HG03066 (cell line): ENCODE measurements at regions not wholly inside any gene's neighbourhood (a gene's known extent, or its start where the extent isn't known, plus 50 kb on each side); places are given as distances from the start of the nearest gene placed in this dataset.

Source experiments
- ATAC-seq: cut with Tn5 transposase; IDR thresholded peaks from one replicate; pipeline ENCODE4 v1.9.1; 2021; ENCODE audit warnings: low read depth; ENCODE audit not compliant: unreplicated experiment

GRCh38 chr13:75061909-75062308 lies 420.1 kb downstream of the TBC1D4 start:
- no peak for ATAC-seq

DNA sequence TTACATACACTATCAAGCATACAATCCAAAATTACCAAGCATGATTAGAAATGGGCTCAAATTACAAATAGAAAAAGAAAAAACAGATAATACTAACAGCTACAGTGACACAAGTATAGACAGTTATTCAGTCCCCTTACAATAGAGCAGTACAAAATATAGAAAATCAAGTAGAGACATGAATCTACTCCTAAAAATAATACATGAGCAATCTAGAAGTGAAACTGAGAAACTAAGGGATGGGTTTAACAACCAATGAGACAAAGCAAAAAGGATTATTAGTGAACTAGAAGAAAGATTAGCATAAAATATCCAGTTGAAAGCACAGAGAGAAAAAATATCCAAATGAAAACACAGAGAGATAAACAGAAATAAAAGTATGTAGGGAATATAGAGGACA lies 426.7 kb downstream of the TBC1D4 start:
- ATAC-seq, result no peak

DNA sequence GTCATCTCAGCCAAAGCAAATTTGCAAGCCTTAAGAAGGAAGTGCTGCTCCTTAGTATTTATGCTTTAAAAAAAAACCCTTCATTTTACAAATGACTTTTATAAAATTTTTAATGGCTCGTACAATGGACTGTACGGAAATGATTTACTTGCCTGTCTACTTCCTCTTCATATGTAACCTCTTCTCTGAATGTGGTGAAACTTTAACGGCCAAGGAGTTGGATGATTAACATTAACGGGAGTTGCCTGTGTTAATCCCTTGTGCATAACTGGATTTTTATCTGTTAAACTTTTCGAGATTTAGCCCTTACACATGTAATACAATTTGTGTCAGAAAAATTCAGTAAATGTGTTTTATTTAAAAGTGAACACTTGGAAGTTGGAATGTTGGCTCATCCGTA lies 429.4 kb downstream of the TBC1D4 start:
- no peak for ATAC-seq

DNA sequence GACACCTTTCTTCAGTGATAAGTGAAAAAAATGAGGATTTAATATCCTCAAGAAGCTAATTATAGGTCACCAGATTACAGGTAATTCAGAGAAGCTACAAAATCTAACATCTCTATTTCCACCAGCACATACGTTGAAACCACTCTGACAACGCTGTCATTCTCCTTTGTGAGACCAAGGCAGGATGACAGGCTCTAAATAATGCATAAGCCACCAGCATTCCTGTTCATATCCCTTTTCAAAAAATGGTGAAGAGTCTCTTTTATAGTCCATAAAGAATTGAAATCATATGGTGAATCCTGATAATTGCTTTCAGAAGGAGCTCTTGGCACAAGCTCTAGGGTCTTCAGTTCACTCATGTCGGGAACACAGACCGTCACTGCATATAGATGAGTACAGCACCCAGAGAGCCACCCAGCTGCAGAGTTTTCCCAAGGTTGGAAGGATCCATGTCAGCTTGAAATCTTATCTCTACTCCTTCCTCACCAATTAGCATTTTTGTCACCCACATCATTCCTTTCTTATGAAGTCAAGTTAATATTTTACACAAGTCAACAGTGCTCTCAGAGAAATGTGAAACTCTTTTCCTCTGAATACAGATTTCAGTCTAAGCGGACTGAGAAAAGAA lies 431.4 kb downstream of the TBC1D4 start:
- no peak for ATAC-seq

GRCh38 chr13:75049735-75050335 lies 432.1 kb downstream of the TBC1D4 start:
- no peak for ATAC-seq

DNA sequence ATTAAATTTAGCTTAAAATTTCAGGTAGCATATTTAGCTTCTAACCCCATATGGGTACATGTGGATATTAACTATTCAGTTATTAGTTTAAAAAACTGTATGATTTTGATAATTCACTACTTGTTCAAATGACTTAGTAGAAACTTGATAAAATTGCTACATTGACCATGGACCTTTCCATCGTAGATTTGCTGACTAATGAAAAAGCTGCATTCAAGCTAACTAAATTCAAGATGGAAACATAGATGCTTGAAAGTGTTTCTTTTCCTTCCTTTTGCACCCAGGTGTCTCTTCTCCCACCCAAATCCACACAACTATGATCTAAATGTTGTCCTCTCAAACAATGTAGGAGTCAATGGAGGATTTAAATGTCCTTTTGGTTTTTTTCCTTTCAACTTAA lies 439.2 kb downstream of the TBC1D4 start:
- no peak for ATAC-seq

DNA sequence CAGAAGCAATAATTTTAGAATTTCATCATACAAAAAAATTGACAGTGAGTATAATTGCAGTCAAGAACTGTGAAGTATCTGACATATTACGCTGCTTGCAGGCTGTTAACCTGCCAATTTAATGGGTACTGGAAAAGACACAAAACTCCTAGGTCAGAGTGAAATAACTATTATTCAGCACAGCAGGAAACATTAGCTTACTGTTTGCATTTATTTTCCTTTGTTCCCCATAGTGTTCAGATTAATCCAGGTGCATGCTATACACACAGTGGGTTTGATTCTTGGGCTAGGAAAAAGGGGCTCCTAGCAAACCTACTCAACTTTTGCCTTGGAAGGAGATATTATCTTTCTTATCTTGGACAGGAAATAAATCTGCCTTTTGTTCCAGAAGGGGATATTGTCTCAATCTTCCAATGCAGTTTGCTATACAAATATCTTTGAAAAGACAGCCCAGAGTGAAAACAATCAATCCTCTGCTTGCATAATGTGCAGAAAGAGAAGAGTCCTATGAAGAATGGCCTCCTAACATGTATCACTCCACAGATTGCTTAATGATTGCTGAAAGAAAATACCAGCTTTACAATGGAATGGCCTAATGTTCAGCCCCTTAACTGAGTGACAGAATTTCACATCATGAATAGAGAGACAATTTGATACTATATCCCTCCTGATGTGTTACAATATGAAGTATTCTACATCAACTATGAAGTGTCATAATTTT lies 443.4 kb downstream of the TBC1D4 start:
- ATAC-seq, result no peak

DNA sequence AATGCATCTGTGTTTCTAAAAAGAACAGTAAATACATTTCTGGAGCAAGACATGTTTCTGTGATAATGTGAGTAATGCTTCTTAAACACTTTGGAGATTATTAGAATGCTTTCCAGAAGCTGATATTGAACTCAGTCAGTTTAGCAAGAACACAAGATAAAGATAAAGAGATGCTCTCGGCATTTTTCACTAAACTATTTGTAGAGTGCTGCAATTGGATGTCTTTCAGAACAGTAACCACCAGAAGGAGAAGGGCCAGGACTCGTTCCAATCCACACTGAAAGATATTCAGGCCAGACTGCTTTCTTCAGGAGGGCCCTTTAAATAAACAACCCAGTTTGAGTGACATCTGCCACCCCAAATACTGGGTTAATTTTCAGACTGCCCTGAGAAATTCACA lies 456.0 kb downstream of the TBC1D4 start:
- ATAC-seq, result no peak

DNA sequence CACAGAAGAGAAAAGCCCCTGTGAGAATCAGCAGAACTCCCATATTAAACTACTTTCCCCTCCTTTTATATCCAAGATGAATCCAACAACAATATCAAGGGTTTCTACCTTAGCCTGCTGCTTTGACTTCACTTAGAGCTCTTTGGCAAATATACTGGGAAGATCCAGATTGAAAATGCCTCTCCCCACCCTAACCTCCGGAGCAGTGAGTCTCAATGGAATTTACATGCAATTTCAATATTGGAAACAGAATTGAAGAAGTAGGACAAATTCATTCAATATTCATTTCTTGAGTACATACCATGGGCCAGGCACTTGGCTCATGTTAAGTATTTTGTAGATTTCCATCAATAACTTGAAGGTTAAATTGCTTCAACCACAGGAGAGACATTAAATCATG lies 457.4 kb downstream of the TBC1D4 start:
- no peak for ATAC-seq

DNA sequence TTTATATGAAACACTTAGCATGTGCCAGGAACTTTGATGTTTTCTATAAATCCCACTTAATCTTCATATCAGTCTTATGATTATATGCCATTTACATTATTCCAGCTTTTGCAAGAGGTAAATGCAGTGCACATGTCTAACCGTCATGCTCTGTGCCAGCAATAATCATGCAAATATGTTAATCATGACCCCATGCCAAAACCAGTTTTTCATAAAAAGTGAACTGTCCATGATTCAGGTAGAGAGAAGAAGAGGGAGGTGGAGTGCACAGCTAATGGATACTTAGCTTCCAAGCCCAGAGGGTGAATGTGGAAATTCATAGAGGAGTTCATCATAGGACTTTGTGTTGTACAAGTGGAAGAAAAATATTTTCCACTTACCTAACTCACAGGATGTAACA lies 458.4 kb downstream of the TBC1D4 start:
- no peak for ATAC-seq

- no peak for ATAC-seq
Observed at GRCh38 chr13:75021151-75021550, 460.8 kb downstream of the TBC1D4 start.

- ATAC-seq, result no peak
Observed at GRCh38 chr13:75016225-75016624, 465.7 kb downstream of the TBC1D4 start.

DNA sequence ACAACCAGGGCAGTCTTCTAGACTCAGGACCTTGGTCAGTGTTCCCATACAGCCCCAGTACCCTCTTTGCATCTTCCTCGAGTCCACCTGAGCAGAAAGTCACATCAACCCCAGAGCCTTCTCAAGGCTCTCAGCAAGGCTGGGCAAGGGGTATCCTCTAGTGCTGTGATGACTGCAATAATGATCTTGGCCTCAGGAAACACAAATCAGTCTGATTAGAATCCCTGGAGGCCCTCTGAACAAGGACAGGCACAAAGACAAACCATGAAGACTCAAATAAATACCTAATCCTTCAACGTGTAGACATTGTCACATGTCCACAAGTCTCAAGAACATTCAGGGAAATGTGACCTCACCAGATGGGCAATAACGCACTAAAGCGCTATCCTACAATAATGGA lies 468.2 kb downstream of the TBC1D4 start:
- no peak for ATAC-seq

- ATAC-seq, result no peak
Observed at GRCh38 chr13:75010941-75011340, 471.0 kb downstream of the TBC1D4 start.

DNA sequence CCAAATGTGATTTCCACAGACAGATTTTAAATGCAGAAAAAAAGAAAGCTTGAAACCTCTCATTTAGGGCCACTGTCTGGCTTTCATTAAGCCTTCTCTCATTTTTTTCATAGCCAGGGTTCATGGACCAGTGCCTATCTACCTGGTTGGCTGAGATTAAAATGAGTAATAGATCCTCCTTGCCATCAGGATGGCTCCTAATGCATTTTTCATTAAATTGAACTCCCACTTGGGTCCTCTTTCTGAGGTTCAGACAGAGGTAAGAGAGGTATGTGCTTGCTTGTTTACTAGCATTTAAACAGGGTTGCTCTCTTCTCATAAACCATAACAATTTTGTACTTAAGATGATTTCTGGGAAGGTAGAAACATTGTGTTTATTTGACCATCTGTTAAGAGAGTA lies 473.0 kb downstream of the TBC1D4 start:
- no peak for ATAC-seq

DNA sequence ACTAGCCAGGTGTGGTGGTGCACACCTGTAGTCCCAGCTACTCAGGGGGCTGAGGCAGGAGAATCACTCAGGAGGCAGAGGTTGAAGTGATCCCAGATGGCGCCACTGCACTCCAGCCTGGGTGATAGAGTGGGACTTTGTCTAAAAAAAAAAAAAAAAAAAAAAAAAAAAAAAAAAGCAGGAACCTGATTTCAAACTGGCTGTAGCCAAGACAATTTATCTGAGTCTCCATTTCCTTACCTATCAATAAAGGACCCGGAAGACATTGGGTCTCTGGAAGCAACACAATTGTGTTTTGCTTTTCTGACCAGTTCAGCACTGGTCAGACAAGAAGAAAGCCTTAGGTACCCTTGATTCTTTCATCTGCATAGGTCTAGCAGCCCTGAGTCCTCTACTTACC lies 491.0 kb downstream of the TBC1D4 start:
- ATAC-seq, result no peak

DNA sequence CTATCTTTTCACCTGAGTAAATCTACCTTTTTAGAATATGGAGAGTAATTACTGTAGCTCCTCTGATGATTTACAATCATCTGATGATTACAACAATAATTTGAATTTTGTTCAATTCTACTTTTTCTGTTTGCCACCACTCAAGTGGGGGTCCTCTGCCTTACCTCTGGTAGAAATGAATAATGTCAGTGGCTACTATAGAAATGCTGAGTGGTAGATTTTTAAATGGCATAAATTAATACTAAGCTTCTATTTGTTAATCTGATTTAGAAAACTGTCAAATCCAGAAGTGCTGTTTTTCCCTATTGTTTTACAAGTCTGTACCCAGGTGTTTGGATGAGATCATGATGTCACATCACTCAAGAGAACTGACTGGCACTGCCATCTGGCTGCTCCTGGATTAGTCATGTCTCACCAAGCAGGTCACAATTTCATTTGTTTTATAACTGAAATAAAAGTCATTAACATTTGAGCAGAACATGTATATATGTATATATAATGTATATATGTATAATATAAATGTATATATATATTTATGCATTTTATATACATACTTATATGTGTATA lies 494.8 kb downstream of the TBC1D4 start:
- ATAC-seq, result no peak

- ATAC-seq, result no peak
Observed at GRCh38 chr13:74986609-74987008, 495.4 kb downstream of the TBC1D4 start.

- no peak for ATAC-seq
Observed at GRCh38 chr13:74979703-74980102, 502.3 kb downstream of the TBC1D4 start.

DNA sequence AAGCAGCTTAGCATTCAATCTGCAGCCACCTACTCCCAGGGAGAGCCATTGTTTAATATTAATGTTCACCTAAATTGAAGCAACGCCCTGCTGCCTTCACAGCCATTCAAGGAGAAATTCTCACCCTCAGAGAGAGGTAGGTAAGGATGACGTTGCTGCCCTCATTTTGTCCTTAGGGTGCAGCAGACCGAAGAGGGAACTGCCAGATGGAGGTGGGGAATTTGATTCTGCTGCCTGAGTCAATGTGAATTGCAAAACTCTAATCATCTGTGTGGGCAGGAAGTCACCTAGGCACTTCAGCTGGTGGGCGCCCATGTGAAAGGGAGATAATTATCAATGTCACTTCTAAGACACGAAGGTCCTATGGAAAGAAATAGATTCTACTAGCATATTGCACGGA lies 503.4 kb downstream of the TBC1D4 start:
- ATAC-seq, result no peak

GRCh38 chr13:74977498-74977897 lies 504.5 kb downstream of the TBC1D4 start:
- no peak for ATAC-seq

DNA sequence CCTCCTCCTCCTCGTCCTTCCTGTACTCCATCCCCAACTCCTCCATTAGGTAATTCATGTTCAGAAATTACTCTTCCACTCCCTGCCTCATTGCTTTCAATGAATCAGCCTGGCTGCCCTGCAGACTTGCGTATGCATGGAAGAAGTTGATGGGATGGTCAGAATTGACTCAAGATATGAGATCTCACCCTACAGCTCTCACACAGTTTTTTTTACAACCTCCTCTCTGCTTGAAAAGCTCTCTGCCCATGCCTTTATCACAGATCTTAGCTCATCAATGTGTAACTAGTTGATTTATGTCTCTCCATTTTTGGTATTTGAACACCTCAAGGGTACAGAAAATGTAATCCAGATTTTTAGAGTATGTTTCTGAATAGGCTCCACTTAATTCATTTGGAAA lies 506.9 kb downstream of the TBC1D4 start:
- ATAC-seq, result no peak
